Fibroblast of skin of left biceps (primary cell): ENCODE measurements at regions not wholly inside any gene's neighbourhood (a gene's known extent, or its start where the extent isn't known, plus 50 kb on each side); places are given as distances from the start of the nearest gene placed in this dataset.
"Not testable (repeated sequence)": the region's sequence is repeated elsewhere in the genome, so short reads cannot be mapped to it uniquely, and the experiment has no call there.

Source experiments
- DNase-seq, 2 experiments: peaks; one replicate each; pipeline ENCODE4 v3.0.0-alpha.2; 2013; ENCODE audit warnings: low read depth in 2 of 2

GRCh38 chr22:27308513-27308912 is 493.0 kb downstream of the MN1 start:
- DNase-seq = no peak

DNA sequence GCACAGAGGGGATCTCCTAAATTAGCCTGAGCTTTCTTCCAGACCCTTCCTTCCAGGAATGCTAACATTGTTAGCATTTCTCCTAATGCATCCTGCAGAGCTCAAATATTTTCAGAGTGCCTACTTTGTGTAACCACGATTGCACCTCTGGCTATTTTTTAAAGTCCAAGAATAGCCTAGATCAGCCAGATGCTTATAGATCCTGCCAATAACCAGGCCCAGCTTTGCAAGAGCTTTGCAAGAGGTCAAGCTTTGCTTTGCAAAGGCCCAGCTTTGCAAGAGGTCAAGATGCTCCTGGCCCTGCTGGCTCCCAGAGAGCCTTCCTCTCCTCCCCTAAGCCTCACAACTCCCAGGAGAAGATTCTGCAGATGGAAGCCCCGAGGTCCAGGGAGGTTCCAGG is 491.9 kb downstream of the MN1 start:
- no peak for DNase-seq

- DNase-seq = no peak
These were observed 490.4 kb downstream of the MN1 start for GRCh38 chr22:27310966-27311697.

GRCh38 chr22:27311698-27312550 is 489.6 kb downstream of the MN1 start:
- DNase-seq = no peak

DNA sequence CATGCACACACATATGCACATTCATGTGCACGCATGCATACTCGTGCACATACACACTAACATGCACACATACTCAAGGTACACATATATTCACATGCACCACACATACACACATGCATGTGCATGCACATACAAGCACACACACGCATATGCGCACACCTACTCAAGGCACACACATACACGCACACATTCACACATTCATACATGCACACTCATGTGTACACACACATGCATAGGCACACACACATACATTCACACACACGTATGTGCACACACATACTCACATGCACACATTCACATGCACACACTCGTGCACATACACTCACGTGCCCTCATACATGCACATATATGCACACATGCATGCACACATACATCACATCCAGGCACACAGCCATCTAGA is 489.0 kb downstream of the MN1 start:
- DNase-seq = no peak

DNA sequence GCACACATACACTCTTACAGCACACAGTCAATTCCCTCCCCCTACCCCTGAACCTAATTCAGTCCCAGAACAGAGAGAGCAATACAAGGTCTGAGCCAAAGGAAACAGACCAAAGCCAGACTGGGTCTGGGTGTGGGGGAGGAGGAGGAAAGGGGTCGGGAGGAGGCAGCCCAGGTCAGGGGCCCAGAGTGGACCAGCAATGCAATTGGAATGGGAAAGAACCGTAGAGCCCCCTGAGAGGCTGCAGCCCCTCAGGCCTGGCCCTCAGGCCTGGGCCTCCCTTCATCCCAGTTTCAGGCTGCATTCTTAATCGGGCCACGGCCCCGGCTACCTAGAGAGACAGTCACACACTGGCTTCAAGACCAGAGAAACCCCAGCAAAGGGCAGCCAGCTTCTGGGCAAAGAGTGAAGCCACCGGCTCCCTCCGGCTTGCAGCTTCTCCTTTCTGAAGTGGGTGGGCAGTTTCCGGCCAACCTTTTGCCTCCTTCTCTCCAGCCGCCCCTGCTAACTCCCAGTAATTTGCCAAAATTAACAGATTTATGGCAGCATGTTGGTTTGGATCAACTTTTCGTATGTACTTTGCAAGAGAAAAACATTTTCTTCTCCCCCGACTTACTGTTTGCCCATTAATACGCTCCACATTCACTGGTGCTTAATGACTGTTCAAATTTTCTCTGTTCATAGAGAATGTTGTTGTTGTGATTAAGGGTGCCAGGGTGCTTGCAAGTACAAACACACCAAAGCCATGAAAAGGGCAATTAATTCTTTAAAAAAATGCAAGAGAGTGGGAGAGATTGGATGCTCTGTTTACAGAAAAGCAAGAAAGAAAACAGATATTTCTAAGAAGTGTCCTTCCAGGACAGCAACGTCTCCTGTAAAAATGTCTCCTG is 488.3 kb downstream of the MN1 start:
- DNase-seq = no peak

GRCh38 chr22:27314276-27314807 is 487.2 kb downstream of the MN1 start:
- DNase-seq = no peak

- no peak for DNase-seq
These were observed 485.7 kb downstream of the MN1 start for GRCh38 chr22:27315833-27316232.

- DNase-seq = no peak
These were observed 484.5 kb downstream of the MN1 start for GRCh38 chr22:27317096-27317495.

DNA sequence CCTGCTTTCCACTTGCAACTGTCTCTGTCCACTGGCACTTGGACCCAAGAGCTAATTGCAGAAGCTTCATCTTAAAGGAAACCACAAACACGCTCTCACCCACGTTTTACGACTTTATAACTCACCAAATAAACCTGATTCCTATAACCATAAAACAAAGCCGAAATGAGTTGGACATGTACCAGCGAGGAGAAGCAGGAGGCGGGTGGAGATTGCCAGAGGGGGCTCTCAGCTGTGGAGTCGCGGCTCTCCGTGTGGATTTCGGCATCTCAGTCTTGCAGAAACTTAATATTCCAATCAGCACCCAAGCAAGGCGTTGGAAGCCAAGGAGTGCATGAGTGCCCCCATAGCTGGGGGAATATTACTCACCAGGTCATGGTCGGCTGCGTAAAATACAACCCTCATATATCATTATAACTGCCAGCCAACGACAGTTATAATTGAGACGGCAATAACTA is 483.6 kb downstream of the MN1 start:
- DNase-seq = peak; percentile 68 to 78

- DNase-seq = peak; percentile 92 to 94
These were observed 483.0 kb downstream of the MN1 start for GRCh38 chr22:27318516-27318915.

DNA sequence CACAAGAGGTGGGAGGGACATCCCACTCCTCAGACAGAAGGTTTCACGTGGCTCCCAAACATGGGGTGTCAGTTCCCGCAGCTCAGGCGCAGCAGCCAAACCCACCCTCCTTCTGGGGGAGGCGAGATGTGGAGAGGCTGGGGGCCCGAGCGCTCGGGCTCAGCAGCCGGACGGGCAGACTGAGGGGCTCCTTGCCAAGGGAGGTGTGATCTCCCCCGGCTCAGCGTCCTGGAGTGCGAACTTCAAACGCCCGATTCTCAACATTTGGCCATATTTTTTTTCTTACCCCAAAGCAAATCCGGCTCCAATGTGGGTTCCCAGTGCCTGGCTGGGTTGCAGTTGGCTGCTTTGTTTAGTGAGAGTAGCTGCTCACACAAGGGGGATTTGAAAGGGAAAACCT is 477.9 kb downstream of the MN1 start:
- DNase-seq = no peak

- DNase-seq = not testable (repeated sequence)
These were observed 476.6 kb downstream of the MN1 start for GRCh38 chr22:27324908-27325307.

DNA sequence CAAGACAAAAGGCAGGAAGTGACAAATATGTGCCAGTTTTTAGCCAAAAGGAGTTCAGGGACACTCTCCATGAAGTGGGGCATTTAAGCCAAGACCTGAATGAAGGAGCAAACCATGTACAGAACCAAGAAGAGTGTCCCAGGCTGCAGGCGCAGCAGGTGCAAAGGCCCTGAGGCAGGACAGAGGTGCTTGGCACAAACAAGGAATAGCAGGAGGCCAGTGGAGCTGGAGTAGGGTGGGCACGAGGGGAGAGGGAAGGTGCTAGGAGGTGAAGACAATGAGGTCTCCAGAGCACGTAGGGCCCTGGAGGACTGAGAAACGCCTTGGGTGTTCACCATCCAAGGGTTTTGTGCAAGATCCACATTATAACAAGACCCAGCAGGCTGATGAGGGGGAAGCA is 474.1 kb downstream of the MN1 start:
- DNase-seq = no peak

DNA sequence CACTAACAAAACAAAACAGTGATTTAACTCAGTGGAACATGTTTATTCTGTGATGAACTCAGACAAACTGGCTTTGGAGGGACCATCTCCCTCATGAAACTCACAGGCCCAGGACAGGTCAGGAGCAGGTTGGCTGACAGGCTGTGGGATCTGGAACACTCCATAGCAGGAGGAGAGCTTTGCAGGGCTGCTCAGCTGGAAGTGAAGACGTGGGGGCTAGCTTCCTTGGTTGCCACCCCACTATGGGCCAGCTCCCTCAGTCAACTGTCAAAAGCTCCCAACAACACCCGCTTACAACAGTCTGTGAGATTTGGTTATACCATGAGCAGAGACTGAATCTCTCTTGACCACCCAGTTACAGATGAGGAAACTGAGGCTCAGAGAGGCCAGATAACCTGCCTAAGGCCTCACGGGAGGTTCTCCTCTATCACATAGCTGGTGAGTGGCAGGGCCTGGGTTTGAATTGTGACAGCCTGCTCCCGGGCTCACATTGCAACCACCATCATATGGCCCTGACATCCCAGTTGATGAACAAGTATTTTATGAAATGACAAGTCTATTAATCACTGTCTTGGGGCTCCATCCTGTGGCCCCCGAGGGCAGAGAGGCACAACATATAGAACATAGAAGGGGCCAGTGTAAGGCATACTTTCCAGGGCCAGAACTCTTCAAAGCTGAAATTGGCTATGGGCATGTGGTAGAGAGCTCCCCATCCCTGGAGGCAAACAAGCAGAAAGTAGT is 473.4 kb downstream of the MN1 start:
- DNase-seq = no peak

DNA sequence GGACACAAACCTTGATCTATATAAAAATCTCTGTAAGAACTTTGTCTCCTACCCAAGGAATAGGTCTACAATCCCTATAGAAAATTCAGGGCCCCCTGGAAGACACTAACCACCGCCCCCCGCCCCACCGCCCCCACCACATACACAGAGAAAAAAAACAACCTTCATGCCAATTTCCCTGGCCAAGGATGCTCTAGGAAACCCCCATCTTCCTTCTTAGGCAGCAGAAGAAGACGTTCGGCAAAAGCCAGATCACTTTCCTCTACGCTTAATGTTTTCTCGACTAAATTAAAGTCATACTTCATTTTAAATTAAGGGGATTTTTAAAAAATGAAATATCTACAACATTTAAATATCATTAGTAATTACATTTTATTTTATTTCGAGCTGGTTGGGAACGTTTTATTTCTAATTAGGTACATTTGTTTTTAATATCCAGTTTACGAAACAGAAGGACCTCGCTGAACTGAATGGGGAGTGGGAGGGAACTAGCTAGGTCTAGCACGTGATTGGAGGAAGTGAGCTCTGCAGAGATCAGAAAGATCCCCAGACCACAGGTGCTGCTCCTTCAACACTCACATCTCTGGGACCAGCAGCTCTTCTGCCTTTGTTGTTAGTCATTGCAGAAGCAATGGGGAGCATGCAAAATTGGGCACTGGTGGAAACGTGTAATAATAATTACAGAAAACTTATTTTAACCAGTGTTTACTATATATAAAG is 472.3 kb downstream of the MN1 start:
- no peak for DNase-seq

GRCh38 chr22:27329966-27330645 is 471.4 kb downstream of the MN1 start:
- DNase-seq = no peak

- no peak for DNase-seq
These were observed 469.9 kb downstream of the MN1 start for GRCh38 chr22:27331526-27332281.

- DNase-seq = no peak
These were observed 466.4 kb downstream of the MN1 start for GRCh38 chr22:27335102-27335660.
